ENCODE measurements at regions not wholly inside any gene's neighbourhood (a gene's known extent, or its start where the extent isn't known, plus 50 kb on each side); places are given as distances from the start of the nearest gene placed in this dataset.

- no peak for TF ChIP-seq CTCF (IDR thresholded peaks at IDR 0.05; ENCODE audit: low read depth, low read length, missing control alignments)
- no peak for DNase-seq (ENCODE audit: low read depth)
- no peak overlapping the region for H3K4me3 ChIP-seq (ENCODE audit: low read depth, low read length)
These were observed 447.6 kb upstream of the IL12A start for GRCh38 chr3:159540882-159541495.

- no peak for TF ChIP-seq CTCF (IDR thresholded peaks at IDR 0.05; ENCODE audit: low read depth, low read length, missing control alignments)
- no peak for DNase-seq (ENCODE audit: low read depth)
- H3K4me3 ChIP-seq (ENCODE audit: low read depth, low read length), result no peak overlapping the region
These were observed 439.8 kb upstream of the IL12A start for GRCh38 chr3:159548675-159549335.

- DNase-seq (ENCODE audit: low read depth), result no peak
- no peak for TF ChIP-seq CTCF (IDR thresholded peaks at IDR 0.05; ENCODE audit: low read depth, low read length, missing control alignments)
- H3K4me3 ChIP-seq (ENCODE audit: low read depth, low read length), result no peak overlapping the region
These were observed 433.4 kb upstream of the IL12A start for GRCh38 chr3:159555205-159555604.

DNA sequence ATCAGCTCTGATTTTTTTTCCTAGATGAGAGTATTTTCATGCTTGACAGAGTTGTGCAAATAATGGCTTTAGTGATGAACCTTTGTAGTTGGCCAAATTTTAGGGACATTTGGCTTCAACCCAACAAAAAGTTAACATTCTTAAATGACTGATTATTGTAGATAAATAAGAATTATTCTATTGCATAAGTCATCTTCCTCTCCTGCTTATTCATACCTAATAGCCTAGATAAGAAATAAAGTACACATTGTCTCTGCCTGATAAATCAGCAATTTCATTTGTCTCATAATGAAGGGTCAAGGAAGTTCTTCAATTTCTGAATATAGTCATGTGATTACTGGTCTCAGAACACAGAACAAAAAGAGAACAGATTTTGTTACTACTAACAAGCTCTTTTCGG is 428.9 kb upstream of the IL12A start:
- H3K4me3 ChIP-seq (ENCODE audit: low read depth, low read length), result no peak overlapping the region
- TF ChIP-seq CTCF (IDR thresholded peaks at IDR 0.05; ENCODE audit: low read depth, low read length, missing control alignments), result no peak
- no peak for DNase-seq (ENCODE audit: low read depth)

DNA sequence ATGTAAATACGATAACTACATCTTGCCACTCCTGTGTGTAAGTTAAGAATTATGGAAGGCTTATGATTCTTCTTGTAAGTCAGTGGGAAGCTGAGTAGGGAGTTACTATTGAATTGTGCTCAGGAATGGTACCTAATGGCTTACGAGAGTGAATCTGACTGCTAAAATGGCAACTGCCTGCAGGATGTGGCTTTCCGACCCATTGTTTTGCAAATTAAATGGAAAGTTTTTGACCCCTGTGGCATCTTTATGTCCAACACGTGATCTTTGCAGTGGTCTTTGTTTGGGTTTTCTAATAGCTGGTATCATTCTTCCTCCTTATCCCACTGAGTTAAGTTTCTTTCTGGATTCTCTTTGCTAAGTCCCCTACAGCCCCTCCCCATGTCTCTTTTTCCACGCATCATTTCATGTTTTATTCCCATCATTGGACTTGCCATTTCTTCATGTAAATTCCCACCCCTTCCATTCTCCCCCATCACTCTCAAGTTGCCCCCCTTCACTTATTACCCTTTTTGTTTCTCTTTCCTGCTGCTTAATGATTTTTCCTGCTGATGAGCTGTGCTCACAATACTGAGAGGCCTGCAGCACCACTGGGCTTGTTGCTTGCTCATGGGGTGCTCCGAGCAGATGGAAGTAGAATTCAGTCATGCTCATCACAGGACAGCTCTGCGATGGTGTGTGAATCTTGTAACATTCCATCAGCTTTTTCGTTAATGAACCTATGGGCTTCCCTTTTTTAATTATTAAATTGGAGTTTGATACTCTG is 428.2 kb upstream of the IL12A start:
- no peak for TF ChIP-seq CTCF (IDR thresholded peaks at IDR 0.05; ENCODE audit: low read depth, low read length, missing control alignments)
- H3K4me3 ChIP-seq (ENCODE audit: low read depth, low read length), result no peak overlapping the region
- DNase-seq (ENCODE audit: low read depth), result no peak

DNA sequence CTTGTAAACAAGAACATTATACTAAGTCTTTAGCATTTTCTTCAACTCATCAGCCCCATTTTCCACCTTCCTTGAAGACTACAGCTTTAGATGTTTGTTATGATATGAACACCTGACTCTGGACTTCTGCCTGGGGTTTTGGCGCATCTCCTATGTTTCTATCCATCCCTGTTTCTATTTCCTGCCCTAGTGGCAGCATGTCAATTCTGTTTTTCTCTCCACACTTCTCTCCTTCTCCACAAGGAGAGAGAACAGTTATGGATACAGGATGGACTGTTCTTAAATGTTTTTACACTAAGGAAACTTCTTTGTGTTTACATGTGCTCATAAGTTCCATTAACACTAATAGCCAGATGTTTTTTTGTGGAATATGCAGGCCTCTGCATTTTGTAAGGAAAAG is 423.3 kb upstream of the IL12A start:
- TF ChIP-seq CTCF (IDR thresholded peaks at IDR 0.05; ENCODE audit: low read depth, low read length, missing control alignments), result no peak
- H3K4me3 ChIP-seq (ENCODE audit: low read depth, low read length), result no peak overlapping the region
- no peak for DNase-seq (ENCODE audit: low read depth)

Measured in GM12864 (cell line).